ENCODE measurements at regions not wholly inside any gene's neighbourhood (a gene's known extent, or its start where the extent isn't known, plus 50 kb on each side); places are given as distances from the start of the nearest gene placed in this dataset.

- Histone ChIP-seq H3K27ac (ENCODE audit: low read length) (no peak overlapping the region), H3K4me3 (ENCODE audit: low read depth in 1 of 2, low read length in 2 of 2) (no peak overlapping the region), H3K36me3 (ENCODE audit: control insufficient read depth in 1 of 2, insufficient read depth in 2 of 2, low read length in 2 of 2) (no peaks in the 10 kb centered on the region), H3K9me3 (ENCODE audit: control insufficient read depth in 1 of 2, low read length in 2 of 2) (no peaks in the 10 kb centered on the region), H3K27me3 (ENCODE audit: low read depth, low read length) (no peaks in the 10 kb centered on the region), H3K4me1 (ENCODE audit: control insufficient read depth in 1 of 2, insufficient read depth in 2 of 2, low read length in 2 of 2) (no peaks in the 10 kb centered on the region)
Measured at GRCh38 chr14:94994245-94994644, 163.1 kb downstream of the DICER1 start.

DNA sequence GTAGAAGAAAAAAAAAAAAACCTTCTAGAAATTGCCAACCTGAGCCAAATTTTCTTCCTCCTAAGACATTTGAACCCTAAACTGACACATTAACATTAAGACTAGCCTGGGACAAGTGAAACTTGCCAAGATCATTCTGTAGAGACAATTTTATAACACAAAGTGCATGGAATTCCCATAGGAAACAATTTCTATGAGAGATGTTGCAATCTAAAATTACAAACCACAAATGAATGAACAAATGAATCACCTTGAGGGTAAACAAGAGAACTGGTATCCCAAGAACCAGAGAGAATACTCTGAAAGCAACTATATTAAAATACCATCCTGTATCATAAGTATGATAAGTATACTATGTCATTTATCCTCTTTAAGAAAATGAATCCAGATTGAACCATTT, 165.3 kb downstream of the DICER1 start:
- Histone ChIP-seq H3K36me3 (ENCODE audit: control insufficient read depth in 1 of 2, insufficient read depth in 2 of 2, low read length in 2 of 2) (no peaks in the 10 kb centered on the region), H3K9me3 (ENCODE audit: control insufficient read depth in 1 of 2, low read length in 2 of 2) (peaks cover 0 to 5% of the 10 kb centered on the region in 2 donors), H3K4me3 (ENCODE audit: low read depth in 1 of 2, low read length in 2 of 2) (no peak overlapping the region), H3K4me1 (ENCODE audit: control insufficient read depth in 1 of 2, insufficient read depth in 2 of 2, low read length in 2 of 2) (no peaks in the 10 kb centered on the region), H3K27ac (ENCODE audit: low read length) (no peak overlapping the region), H3K27me3 (ENCODE audit: low read depth, low read length) (no peaks in the 10 kb centered on the region)

- Histone ChIP-seq H3K27me3 (ENCODE audit: low read depth, low read length) (no peaks in the 10 kb centered on the region), H3K27ac (ENCODE audit: low read length) (no peak overlapping the region), H3K4me3 (ENCODE audit: low read depth in 1 of 2, low read length in 2 of 2) (no peak overlapping the region), H3K9me3 (ENCODE audit: control insufficient read depth in 1 of 2, low read length in 2 of 2) (peaks cover 0 to 5% of the 10 kb centered on the region in 2 donors), H3K4me1 (ENCODE audit: control insufficient read depth in 1 of 2, insufficient read depth in 2 of 2, low read length in 2 of 2) (no peaks in the 10 kb centered on the region), H3K36me3 (ENCODE audit: control insufficient read depth in 1 of 2, insufficient read depth in 2 of 2, low read length in 2 of 2) (no peaks in the 10 kb centered on the region)
Measured at GRCh38 chr14:94989946-94990345, 167.4 kb downstream of the DICER1 start.

- no peaks in the 10 kb centered on the region for H3K27me3 ChIP-seq (ENCODE audit: low read depth, low read length)
- no peak overlapping the region for H3K4me3 ChIP-seq (ENCODE audit: low read depth in 1 of 2, low read length in 2 of 2)
- H3K9me3 ChIP-seq (ENCODE audit: control insufficient read depth in 1 of 2, low read length in 2 of 2): peaks cover 0 to 5% of the 10 kb centered on the region in 2 donors
- no peaks in the 10 kb centered on the region for H3K36me3 ChIP-seq (ENCODE audit: control insufficient read depth in 1 of 2, insufficient read depth in 2 of 2, low read length in 2 of 2)
- no peak overlapping the region for H3K27ac ChIP-seq (ENCODE audit: low read length)
- H3K4me1 ChIP-seq (ENCODE audit: control insufficient read depth in 1 of 2, insufficient read depth in 2 of 2, low read length in 2 of 2): no peaks in the 10 kb centered on the region
Measured at GRCh38 chr14:94989417-94989816, 167.9 kb downstream of the DICER1 start.

- H3K27ac ChIP-seq (ENCODE audit: low read length): no peak overlapping the region
- H3K27me3 ChIP-seq (ENCODE audit: low read depth, low read length): no peaks in the 10 kb centered on the region
- peaks cover 0 to 5% of the 10 kb centered on the region in 2 donors for H3K9me3 ChIP-seq (ENCODE audit: control insufficient read depth in 1 of 2, low read length in 2 of 2)
- no peaks in the 10 kb centered on the region for H3K4me1 ChIP-seq (ENCODE audit: control insufficient read depth in 1 of 2, insufficient read depth in 2 of 2, low read length in 2 of 2)
- H3K4me3 ChIP-seq (ENCODE audit: low read depth in 1 of 2, low read length in 2 of 2): no peak overlapping the region
- H3K36me3 ChIP-seq (ENCODE audit: control insufficient read depth in 1 of 2, insufficient read depth in 2 of 2, low read length in 2 of 2): no peaks in the 10 kb centered on the region
Measured at GRCh38 chr14:94987409-94987808, 169.9 kb downstream of the DICER1 start.

DNA sequence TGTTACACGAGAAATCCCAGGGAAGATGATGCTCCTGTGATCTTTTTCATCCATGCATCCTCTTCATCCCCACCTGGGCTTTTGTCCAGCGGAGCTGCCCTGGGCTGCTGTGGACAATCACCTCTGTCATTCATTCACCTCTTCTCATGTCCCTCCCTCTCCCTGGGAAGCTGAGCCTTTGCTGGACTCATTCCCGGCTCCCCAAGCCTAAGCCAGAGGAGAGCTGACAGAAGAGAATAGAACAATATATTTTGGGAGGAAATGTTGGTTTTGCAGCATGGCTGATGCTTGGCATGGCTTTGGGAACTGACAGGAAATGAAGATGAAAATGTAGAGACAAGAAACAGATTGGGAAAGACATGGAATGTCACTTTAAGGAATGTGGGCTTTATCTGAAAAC, 177.4 kb downstream of the DICER1 start:
- Histone ChIP-seq H3K36me3 (ENCODE audit: control insufficient read depth in 1 of 2, insufficient read depth in 2 of 2, low read length in 2 of 2) (no peaks in the 10 kb centered on the region), H3K4me1 (ENCODE audit: control insufficient read depth in 1 of 2, insufficient read depth in 2 of 2, low read length in 2 of 2) (no peaks in the 10 kb centered on the region)

DNA sequence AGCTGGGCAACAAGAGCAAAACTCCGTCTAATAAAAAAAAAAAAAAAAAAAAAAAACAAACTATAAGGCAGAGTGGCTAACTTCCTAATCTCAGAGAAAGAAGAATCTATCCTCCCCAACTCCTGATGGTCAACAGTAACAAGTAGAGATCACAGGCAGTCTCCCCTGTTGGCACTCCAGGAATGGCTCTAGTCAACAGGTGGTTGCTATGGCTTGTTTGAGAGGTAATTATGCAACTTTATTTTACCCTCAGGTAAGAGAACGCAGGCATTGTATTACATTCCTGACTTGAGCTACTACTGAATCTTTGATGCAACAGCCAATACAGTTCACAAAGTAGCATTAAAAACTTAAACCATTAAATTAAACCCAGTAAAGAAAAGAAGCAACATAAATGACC, 180.3 kb downstream of the DICER1 start:
- Histone ChIP-seq H3K27me3 (ENCODE audit: low read depth, low read length) (no peaks in the 10 kb centered on the region), H3K4me1 (ENCODE audit: control insufficient read depth in 1 of 2, insufficient read depth in 2 of 2, low read length in 2 of 2) (no peaks in the 10 kb centered on the region), H3K36me3 (ENCODE audit: control insufficient read depth in 1 of 2, insufficient read depth in 2 of 2, low read length in 2 of 2) (no peaks in the 10 kb centered on the region), H3K27ac (ENCODE audit: low read length) (no peak overlapping the region), H3K9me3 (ENCODE audit: control insufficient read depth in 1 of 2, low read length in 2 of 2) (no peaks in the 10 kb centered on the region), H3K4me3 (ENCODE audit: low read depth in 1 of 2, low read length in 2 of 2) (no peak overlapping the region)

More for the DNA sequence above, 177.4 kb downstream of the DICER1 start:
- H3K9me3 ChIP-seq (ENCODE audit: control insufficient read depth in 1 of 2, low read length in 2 of 2): no peaks in the 10 kb centered on the region
- H3K27ac ChIP-seq (ENCODE audit: low read length): no peak overlapping the region
- H3K27me3 ChIP-seq (ENCODE audit: low read depth, low read length): no peaks in the 10 kb centered on the region
- H3K4me3 ChIP-seq (ENCODE audit: low read depth in 1 of 2, low read length in 2 of 2): no peak overlapping the region

GRCh38 chr14:94975366-94975765, 182.0 kb downstream of the DICER1 start:
- H3K27ac ChIP-seq (ENCODE audit: low read length): no peak overlapping the region

GRCh38 chr14:94974893-94975292, 182.4 kb downstream of the DICER1 start:
- H3K27ac ChIP-seq (ENCODE audit: low read length): no peak overlapping the region
- H3K4me1 ChIP-seq (ENCODE audit: control insufficient read depth in 1 of 2, insufficient read depth in 2 of 2, low read length in 2 of 2): no peaks in the 10 kb centered on the region
- no peaks in the 10 kb centered on the region for H3K9me3 ChIP-seq (ENCODE audit: control insufficient read depth in 1 of 2, low read length in 2 of 2)
- H3K36me3 ChIP-seq (ENCODE audit: control insufficient read depth in 1 of 2, insufficient read depth in 2 of 2, low read length in 2 of 2): no peaks in the 10 kb centered on the region
- no peak overlapping the region for H3K4me3 ChIP-seq (ENCODE audit: low read depth in 1 of 2, low read length in 2 of 2)
- H3K27me3 ChIP-seq (ENCODE audit: low read depth, low read length): no peaks in the 10 kb centered on the region

More at GRCh38 chr14:94975366-94975765, 182.0 kb downstream of the DICER1 start:
- no peaks in the 10 kb centered on the region for H3K9me3 ChIP-seq (ENCODE audit: control insufficient read depth in 1 of 2, low read length in 2 of 2)
- no peaks in the 10 kb centered on the region for H3K27me3 ChIP-seq (ENCODE audit: low read depth, low read length)
- H3K36me3 ChIP-seq (ENCODE audit: control insufficient read depth in 1 of 2, insufficient read depth in 2 of 2, low read length in 2 of 2): no peaks in the 10 kb centered on the region
- no peak overlapping the region for H3K4me3 ChIP-seq (ENCODE audit: low read depth in 1 of 2, low read length in 2 of 2)
- no peaks in the 10 kb centered on the region for H3K4me1 ChIP-seq (ENCODE audit: control insufficient read depth in 1 of 2, insufficient read depth in 2 of 2, low read length in 2 of 2)

GRCh38 chr14:94974422-94974821, 182.9 kb downstream of the DICER1 start:
- no peaks in the 10 kb centered on the region for H3K27me3 ChIP-seq (ENCODE audit: low read depth, low read length)
- H3K27ac ChIP-seq (ENCODE audit: low read length): no peak overlapping the region
- H3K4me1 ChIP-seq (ENCODE audit: control insufficient read depth in 1 of 2, insufficient read depth in 2 of 2, low read length in 2 of 2): no peaks in the 10 kb centered on the region
- no peak overlapping the region for H3K4me3 ChIP-seq (ENCODE audit: low read depth in 1 of 2, low read length in 2 of 2)
- H3K36me3 ChIP-seq (ENCODE audit: control insufficient read depth in 1 of 2, insufficient read depth in 2 of 2, low read length in 2 of 2): no peaks in the 10 kb centered on the region
- no peaks in the 10 kb centered on the region for H3K9me3 ChIP-seq (ENCODE audit: control insufficient read depth in 1 of 2, low read length in 2 of 2)

DNA sequence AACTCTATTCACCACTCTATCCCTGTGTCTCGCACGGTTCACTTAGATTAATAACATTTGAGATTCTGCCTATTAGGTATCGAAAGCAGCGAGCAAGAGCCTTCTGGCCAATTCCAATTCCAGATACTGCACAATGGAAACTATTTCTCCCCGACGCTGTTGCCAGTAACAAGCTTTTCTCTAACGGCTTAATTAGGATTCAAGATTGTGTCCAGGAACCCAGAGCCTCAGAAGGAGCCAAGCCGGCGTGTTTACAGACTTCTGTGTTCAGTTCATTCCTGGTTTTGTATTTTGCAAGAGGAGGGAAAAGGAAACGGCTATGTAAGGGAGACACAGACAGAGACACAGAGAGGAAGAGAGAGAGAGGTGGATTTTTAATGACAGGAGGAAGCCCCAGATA, 185.6 kb downstream of the DICER1 start:
- no peaks in the 10 kb centered on the region for H3K36me3 ChIP-seq (ENCODE audit: control insufficient read depth in 1 of 2, insufficient read depth in 2 of 2, low read length in 2 of 2)
- H3K4me1 ChIP-seq (ENCODE audit: control insufficient read depth in 1 of 2, insufficient read depth in 2 of 2, low read length in 2 of 2): no peaks in the 10 kb centered on the region
- peak overlapping the region; percentile 74 for H3K27ac ChIP-seq (ENCODE audit: low read length)
- peak overlapping the region; percentile 28 to 30 for H3K4me3 ChIP-seq (ENCODE audit: low read depth in 1 of 2, low read length in 2 of 2)
- no peaks in the 10 kb centered on the region for H3K27me3 ChIP-seq (ENCODE audit: low read depth, low read length)
- no peaks in the 10 kb centered on the region for H3K9me3 ChIP-seq (ENCODE audit: control insufficient read depth in 1 of 2, low read length in 2 of 2)

DNA sequence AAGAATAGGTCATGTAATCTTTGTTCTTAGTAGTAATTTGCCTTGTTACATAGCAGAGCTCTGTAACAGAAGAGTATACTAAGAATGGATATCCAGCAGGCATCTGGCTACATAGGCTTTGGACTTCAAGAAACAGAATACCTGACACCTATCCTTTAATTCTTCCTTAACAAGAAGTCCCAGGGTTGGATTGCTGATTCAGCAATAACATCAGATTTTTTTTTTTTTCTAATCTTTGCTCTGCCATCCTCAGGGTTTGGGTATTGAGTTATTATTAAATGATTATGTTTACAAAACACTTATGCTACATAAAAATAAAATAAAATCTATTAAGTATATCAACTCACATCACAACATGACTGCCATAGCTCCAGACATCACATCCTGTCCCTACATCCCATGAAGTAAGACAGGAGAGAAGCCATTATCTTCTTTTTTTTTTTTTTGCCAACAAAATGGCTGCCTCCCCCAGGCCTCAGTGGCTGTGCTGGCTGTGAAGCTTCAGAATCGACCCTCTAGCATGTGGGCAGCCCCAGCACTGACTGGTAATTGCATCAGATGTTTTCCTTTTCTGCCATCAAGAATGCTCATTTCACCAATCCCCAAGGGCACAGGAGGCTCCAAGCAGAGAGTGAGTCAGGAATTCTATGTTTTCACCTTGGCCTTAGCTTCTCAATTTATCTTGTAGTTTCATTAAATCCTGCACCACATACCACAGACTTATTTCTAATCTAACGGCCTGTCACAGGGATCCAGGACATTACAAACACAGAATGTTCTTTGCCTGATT, 186.2 kb downstream of the DICER1 start:
- H3K4me3 ChIP-seq (ENCODE audit: low read depth in 1 of 2, low read length in 2 of 2): peak overlapping the region in 1 of 2 donors; percentile 30
- H3K27me3 ChIP-seq (ENCODE audit: low read depth, low read length): no peaks in the 10 kb centered on the region
- no peaks in the 10 kb centered on the region for H3K4me1 ChIP-seq (ENCODE audit: control insufficient read depth in 1 of 2, insufficient read depth in 2 of 2, low read length in 2 of 2)
- H3K36me3 ChIP-seq (ENCODE audit: control insufficient read depth in 1 of 2, insufficient read depth in 2 of 2, low read length in 2 of 2): no peaks in the 10 kb centered on the region
- H3K9me3 ChIP-seq (ENCODE audit: control insufficient read depth in 1 of 2, low read length in 2 of 2): no peaks in the 10 kb centered on the region
- H3K27ac ChIP-seq (ENCODE audit: low read length): peak overlapping the region; percentile 74
